ENCODE measurements at regions not wholly inside any gene's neighbourhood (a gene's known extent, or its start where the extent isn't known, plus 50 kb on each side); places are given as distances from the start of the nearest gene placed in this dataset.

DNA sequence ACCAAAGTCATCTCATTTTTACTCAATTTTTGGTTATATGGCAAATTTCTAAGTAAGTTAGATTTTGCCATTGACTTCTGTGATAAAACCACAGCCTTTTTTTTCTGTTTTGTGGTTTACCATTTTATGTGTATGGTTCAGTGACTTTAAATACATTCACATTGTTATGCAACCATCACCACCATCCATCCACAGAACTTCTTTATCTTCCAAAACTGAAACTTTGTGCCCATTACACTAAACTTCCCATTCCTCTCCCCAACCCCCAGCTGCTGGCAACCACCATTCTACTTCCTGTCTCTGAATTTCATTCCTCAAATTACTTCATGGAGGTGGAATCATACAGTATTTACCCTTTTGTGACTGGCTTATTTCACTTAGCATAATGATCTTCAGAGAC is 280.4 kb upstream of the TCERG1L start:
- Histone ChIP-seq H3K36me3 (no peaks in the 10 kb centered on the region), H3K9me3 (no peaks in the 10 kb centered on the region), H3K27me3 (no peaks in the 10 kb centered on the region), H3K27ac (no peak overlapping the region), H3K4me3 (no peak overlapping the region), H3K4me1 (no peaks in the 10 kb centered on the region)
- DNase-seq = no peak
- no peak for TF ChIP-seq CTCF (IDR thresholded peaks at IDR 0.05)
- TF ChIP-seq POLR2A (IDR thresholded peaks at IDR 0.05) = no peak

DNA sequence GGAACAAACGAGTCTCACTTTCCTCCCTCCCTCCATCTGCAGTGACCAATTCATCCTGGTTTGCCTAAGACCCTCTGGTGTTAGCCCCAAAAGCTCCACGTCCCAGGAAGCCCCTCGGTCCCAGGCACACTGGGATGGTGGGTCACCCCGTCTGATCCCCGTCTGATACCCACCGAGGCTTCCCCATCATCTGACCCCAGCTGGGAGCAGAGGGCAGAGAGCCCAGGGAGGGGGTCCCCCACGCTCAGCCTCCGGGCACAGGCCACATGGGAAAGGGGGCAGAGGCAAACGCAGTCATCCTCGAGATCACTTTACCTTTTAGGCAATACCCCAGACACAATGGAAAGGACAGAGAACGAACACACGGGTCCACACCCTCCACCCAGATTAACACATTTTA is 291.6 kb upstream of the PPP2R2D start:
- Histone ChIP-seq H3K27ac (no peak overlapping the region), H3K4me1 (no peaks in the 10 kb centered on the region), H3K4me3 (no peak overlapping the region), H3K36me3 (no peaks in the 10 kb centered on the region), H3K27me3 (no peaks in the 10 kb centered on the region), H3K9me3 (no peaks in the 10 kb centered on the region)
- TF ChIP-seq CTCF (IDR thresholded peaks at IDR 0.05) (no peak), POLR2A (IDR thresholded peaks at IDR 0.05) (no peak)
- DNase-seq = no peak

- H3K4me1 ChIP-seq = no peaks in the 10 kb centered on the region
- TF ChIP-seq CTCF (IDR thresholded peaks at IDR 0.05) (no peak), POLR2A (IDR thresholded peaks at IDR 0.05) (no peak)
Observed at GRCh38 chr10:131615150-131615549, 285.7 kb upstream of the PPP2R2D start.

DNA sequence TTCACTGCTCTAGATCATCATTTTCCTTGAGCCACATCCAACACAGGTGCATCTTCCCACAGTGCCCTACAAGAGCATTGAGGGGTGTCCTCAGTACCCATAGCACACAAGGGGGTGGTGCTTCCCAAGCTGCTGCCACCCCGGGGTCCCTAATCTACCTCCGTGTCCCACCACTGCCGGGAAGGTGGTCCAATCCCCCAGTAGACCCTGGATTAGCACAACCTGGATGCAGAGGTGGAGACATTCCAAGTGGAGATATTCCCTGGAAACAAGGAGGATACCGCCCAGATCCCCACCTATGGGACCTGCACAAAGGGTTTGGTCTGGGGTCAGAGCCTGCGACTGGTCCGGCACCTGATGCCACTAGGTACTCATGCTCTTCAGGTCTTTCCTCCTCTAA is 284.8 kb upstream of the PPP2R2D start:
- no peaks in the 10 kb centered on the region for H3K4me1 ChIP-seq
- H3K27ac ChIP-seq = no peak overlapping the region
- H3K9me3 ChIP-seq = peaks cover 0 to 3% (median 0%) of the 10 kb centered on the region in 4 donors
- no peaks in the 10 kb centered on the region for H3K27me3 ChIP-seq
- DNase-seq = no peak
- H3K4me3 ChIP-seq = no peak overlapping the region
- no peak for TF ChIP-seq CTCF (IDR thresholded peaks at IDR 0.05)
- TF ChIP-seq POLR2A (IDR thresholded peaks at IDR 0.05) = no peak
- no peaks in the 10 kb centered on the region for H3K36me3 ChIP-seq

More at GRCh38 chr10:131615150-131615549, 285.7 kb upstream of the PPP2R2D start:
- no peak for DNase-seq
- H3K9me3 ChIP-seq = peaks cover 0 to 3% (median 0%) of the 10 kb centered on the region in 4 donors
- H3K4me3 ChIP-seq = no peak overlapping the region
- no peaks in the 10 kb centered on the region for H3K36me3 ChIP-seq
- no peak overlapping the region for H3K27ac ChIP-seq
- H3K27me3 ChIP-seq = no peaks in the 10 kb centered on the region

GRCh38 chr10:131617113-131617858 is 283.5 kb upstream of the PPP2R2D start:
- TF ChIP-seq POLR2A (IDR thresholded peaks at IDR 0.05) (no peak), CTCF (IDR thresholded peaks at IDR 0.05) (no peak)
- Histone ChIP-seq H3K27me3 (no peaks in the 10 kb centered on the region), H3K9me3 (peaks cover 0 to 3% (median 0%) of the 10 kb centered on the region in 4 donors), H3K27ac (no peak overlapping the region), H3K36me3 (no peaks in the 10 kb centered on the region), H3K4me1 (no peaks in the 10 kb centered on the region), H3K4me3 (no peak overlapping the region)
- no peak for DNase-seq

Data from Peyer's patch (tissue), 4 donors.